HG03521 (cell line): ENCODE measurements at regions not wholly inside any gene's neighbourhood (a gene's known extent, or its start where the extent isn't known, plus 50 kb on each side); places are given as distances from the start of the nearest gene placed in this dataset.

Experiments
- ATAC-seq: cut with Tn5 transposase; IDR thresholded peaks from one replicate; pipeline ENCODE4 v1.9.1; 2021; ENCODE audit warnings: mild to moderate bottlenecking, moderate library complexity; ENCODE audit not compliant: unreplicated experiment

DNA sequence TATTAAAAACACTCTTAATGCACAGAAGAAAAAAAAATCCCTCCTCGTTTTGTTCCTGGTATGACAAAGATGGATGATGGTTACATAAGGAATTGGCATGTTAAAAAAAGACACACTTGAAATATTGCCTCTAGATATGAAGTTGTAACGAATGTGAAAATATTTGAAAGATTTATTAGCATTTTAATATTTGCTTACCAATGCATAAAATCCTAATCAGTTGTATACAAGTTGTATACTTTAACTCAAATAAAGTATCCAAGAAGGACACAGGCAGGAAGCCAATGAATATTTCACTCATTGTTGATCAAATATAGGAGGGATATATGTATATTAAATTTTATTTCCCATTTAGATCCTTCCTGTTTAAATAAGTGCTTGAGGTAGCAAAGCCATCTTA lies 850.8 kb upstream of the RBFOX1 start:
- no peak for ATAC-seq

GRCh38 chr16:6453742-6454141 lies 878.9 kb upstream of the RBFOX1 start:
- no peak for ATAC-seq

- no peak for ATAC-seq
These were observed 885.4 kb upstream of the RBFOX1 start for GRCh38 chr16:6447021-6447790.

DNA sequence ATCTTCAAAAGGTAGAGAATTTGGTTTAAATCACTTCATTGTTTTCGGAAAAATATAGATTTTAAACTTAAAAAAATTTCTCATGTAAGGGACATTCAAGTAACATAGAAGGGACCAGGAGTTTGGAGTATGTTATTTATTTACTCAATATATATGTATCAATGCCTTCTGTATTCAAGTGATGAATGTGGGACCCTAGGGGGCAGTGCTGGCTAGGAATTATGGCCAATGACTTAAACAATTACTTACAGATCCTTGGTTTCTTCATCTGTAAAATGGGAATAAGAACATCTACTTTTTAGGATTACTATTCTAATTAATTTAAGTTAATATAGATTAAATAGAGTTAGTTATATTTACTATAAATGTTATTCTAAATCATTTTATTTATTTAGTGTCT lies 886.3 kb upstream of the RBFOX1 start:
- no peak for ATAC-seq

DNA sequence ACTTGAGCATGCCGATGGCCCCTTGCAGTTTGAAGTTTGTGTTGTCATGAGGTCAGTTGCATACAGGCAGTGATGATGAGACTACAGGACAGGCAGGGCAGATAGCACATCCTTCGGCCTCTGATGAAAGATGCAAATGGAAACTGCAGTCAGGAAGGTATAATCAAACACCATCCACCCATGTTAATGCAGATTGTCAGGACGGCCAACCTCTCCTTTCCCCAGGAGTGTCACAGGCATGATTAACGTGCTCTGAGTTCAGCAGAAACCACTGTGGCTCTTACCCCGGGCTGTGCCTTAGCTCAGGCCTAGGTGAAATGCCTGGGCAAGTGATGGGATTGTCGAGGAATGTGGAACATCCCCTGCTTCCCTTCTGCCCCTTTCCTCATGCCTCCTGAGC lies 893.5 kb upstream of the RBFOX1 start:
- no peak for ATAC-seq

- no peak for ATAC-seq
These were observed 903.8 kb upstream of the RBFOX1 start for GRCh38 chr16:6428861-6429260.

DNA sequence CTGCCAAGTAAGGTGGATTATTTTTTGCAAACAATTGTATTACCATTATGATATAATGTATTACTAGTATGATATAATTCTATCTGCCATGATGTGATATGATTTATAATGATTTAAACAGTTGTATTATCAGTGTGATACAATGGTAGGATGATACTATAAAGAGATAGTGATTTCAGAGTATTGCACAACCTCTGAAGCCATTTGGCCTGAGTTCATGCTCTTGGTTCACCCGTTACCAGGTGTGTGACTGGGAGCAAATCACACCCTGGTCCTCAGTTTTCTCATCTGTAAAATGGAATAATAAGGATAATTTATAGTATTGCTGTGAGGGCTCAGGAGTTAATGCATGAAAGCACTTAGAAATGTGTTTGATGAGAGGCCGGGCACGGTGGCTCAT lies 905.0 kb upstream of the RBFOX1 start:
- no peak for ATAC-seq

- no peak for ATAC-seq
These were observed 925.0 kb upstream of the RBFOX1 start for GRCh38 chr16:6407596-6407995.

- no peak for ATAC-seq
These were observed 926.6 kb upstream of the RBFOX1 start for GRCh38 chr16:6406028-6406427.

- ATAC-seq = no peak
These were observed 949.7 kb upstream of the RBFOX1 start for GRCh38 chr16:6382924-6383459.

- no peak for ATAC-seq
These were observed 950.7 kb upstream of the RBFOX1 start for GRCh38 chr16:6381896-6382295.

GRCh38 chr16:6377956-6378355 lies 954.7 kb upstream of the RBFOX1 start:
- no peak for ATAC-seq

- no peak for ATAC-seq
These were observed 957.1 kb upstream of the RBFOX1 start for GRCh38 chr16:6375465-6376075.

DNA sequence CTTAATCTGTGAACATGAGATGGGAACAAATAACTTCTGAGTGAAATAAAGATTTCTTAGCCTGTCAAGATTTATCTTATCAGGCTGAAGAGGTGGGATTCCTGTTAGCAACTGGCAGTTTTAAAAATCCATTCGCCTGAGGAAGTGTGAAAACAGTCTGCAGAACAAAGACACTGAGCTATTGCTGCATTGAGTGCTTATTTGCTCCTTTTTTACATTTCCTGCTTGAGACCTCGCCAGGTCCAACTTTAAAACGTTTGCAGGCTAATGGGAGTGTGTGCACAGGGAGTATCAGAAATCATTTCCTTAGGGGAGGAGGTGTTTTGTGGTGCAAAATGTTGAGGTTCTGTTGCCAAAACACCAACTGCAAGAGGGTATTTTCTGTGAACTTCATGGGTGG lies 957.8 kb upstream of the RBFOX1 start:
- no peak for ATAC-seq

DNA sequence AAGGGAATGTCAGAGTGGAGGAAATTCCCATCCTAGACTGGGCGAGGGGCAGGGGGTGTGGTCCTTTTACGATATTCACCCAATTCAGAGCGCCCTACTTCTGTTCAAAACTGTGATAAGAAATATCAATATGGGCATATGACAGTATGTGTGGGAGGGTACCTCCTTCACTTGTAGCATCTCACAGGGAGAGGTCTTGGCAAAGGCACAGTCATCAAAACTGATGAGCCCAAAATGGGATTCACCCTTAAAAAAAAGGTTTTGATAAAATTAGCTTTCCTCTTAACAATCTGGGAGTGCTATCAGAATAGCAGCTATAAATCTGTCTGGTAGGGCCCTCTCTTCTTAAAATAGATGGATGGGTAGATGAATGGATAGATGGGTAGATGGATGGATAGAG lies 967.8 kb upstream of the RBFOX1 start:
- ATAC-seq = no peak

GRCh38 chr16:6363896-6364607 lies 968.6 kb upstream of the RBFOX1 start:
- no peak for ATAC-seq

DNA sequence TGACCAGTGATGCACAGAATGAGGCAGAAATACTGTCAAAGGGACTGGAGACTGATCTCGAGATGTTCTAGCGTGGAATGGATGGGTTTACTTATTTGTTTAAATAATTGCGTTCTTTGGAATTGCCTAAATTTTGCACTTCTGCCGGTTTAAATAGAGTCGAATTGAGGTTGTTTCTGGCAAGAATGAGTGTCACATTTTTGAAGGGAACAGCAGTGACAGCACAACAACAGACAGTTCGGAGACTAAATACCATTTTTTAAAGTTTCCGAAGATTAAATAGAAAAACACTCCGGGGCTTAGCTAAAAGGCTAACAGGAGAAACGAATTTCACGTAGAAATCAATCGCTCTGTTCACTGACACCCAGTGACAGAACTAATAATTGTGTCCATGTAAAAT lies 969.2 kb upstream of the RBFOX1 start:
- ATAC-seq = no peak

DNA sequence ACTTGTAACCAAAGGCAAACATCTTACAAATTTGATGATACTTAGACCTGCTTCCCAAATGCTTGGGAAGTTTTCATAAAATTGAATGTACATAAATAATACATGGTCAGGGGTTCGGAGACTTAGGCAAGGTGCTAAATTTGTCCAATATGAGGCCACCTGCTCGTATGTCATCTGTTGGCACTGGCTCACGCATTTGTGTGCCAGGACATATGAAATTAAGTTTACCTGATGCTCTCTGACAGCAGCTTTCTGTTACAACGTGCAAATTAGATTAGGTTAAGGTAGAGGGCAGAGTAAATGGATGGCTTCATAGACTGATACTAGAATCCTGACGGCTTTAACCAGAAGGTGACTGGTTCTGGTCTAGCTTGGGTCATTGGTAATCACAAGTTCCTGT lies 970.3 kb upstream of the RBFOX1 start:
- no peak for ATAC-seq

DNA sequence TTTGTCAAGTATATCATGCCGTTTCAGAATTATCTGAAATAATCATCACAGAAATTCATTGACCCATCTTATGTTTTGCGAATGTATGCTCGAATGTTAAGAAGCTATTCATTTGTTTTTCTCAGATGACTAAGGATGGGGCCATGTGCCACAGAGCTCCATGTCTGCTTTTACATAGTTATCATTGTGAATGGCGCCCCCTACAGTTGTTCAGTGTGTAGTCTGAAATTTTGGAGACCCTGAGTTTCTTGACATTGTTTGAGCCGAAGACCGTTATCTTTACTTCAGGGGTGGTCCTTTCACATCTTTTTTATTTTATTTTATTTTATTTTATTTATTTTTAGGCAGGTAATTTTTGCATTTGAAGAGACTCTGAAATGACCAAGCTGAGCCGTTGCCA lies 972.0 kb upstream of the RBFOX1 start:
- no peak for ATAC-seq

DNA sequence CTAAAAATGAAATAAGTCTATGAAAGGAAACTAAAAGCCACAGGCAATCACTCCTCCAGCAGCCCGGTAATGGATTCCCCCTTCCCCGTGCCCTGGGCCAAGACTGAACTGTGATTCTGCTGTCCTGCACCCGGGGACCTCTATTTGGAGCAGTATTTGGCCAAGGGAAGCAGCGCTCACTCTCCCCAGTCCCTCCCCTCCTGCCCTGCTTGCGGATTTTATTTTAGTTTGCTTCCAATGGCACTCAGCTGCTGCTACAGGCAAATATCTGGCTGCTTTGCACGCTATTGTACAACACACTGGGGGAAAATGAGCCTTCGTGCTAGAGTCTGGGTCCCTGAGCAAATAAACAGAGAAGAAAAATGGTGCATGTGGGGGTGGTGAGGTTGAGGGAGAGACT lies 975.7 kb upstream of the RBFOX1 start:
- ATAC-seq = no peak

DNA sequence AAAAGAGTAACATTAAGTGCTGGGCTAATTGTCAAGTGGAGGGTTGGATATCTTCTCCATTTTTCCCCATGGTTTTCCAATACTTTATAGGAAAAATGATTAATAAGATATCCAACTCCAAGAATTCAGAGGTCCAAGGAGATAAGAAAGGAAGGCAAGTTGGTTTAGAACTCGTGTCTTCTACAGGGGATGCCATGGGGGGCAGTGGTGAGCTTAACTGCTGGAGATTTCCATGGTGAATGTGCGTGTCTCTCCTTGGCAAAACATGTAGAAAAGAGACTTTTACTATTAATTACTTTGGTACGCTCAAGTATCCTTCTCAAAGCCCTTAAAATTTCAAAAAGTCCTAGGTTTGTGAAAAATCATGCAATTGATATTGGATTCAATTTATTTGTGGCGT lies 982.9 kb upstream of the RBFOX1 start:
- ATAC-seq = no peak

DNA sequence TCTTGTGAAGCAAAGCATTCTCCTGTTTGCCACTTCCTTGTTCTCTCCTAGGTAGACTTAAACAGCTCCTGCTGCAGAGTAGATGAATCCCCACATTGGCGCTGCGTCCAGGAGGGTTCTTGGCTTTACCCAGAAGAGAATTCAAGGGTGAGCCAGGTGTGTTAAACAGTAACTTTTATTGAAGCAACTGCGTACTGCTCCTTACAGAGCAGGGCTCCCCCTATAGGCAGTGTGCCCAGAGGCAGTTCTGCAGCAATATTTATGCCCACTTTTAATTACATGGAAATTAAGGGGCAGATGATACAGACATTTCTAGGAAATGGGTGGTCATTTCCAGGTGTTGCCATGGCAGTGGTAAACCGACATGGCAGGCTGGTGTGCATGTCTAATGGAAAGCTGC lies 987.6 kb upstream of the RBFOX1 start:
- ATAC-seq = no peak
